ENCODE measurements at regions not wholly inside any gene's neighbourhood (a gene's known extent, or its start where the extent isn't known, plus 50 kb on each side); places are given as distances from the start of the nearest gene placed in this dataset.

- no peaks in the 10 kb centered on the region for H3K27me3 ChIP-seq (ENCODE audit: low read depth, low read length)
- no peak overlapping the region for H3K4me3 ChIP-seq (ENCODE audit: low read length)
- no peak overlapping the region for H3K9ac ChIP-seq (ENCODE audit: low read length)
- H2AFZ ChIP-seq (ENCODE audit: low read depth, low read length), result no peak overlapping the region
- H4K20me1 ChIP-seq (ENCODE audit: insufficient read depth, low read length), result no peaks in the 10 kb centered on the region
- no peak overlapping the region for H3K27ac ChIP-seq (ENCODE audit: low read length)
- H3K36me3 ChIP-seq (replicated peaks; ENCODE audit: low read depth, low read length), result no peaks in the 10 kb centered on the region
- no peaks in the 10 kb centered on the region for H3K4me1 ChIP-seq (ENCODE audit: low read length)
- H3K9me3 ChIP-seq (ENCODE audit: insufficient read depth, low read length), result no peaks in the 10 kb centered on the region
- H3K79me2 ChIP-seq (ENCODE audit: low read length), result no peaks in the 10 kb centered on the region
- TF ChIP-seq CTCF (IDR thresholded peaks at IDR 0.05; ENCODE audit: low read depth, low read length) (no peak), EZH2phosphoT487 (IDR thresholded peaks at IDR 0.05; ENCODE audit: low read depth) (no peak)
- H3K4me2 ChIP-seq (ENCODE audit: low read length), result no peak overlapping the region
Measured at GRCh38 chr11:127411283-127411682, 410.7 kb upstream of the KIRREL3 start.

- Histone ChIP-seq H3K27ac (ENCODE audit: low read length) (no peak overlapping the region), H3K36me3 (replicated peaks; ENCODE audit: low read depth, low read length) (no peaks in the 10 kb centered on the region), H3K4me1 (ENCODE audit: low read length) (no peaks in the 10 kb centered on the region), H2AFZ (ENCODE audit: low read depth, low read length) (no peak overlapping the region), H3K9me3 (ENCODE audit: insufficient read depth, low read length) (no peaks in the 10 kb centered on the region), H3K27me3 (ENCODE audit: low read depth, low read length) (no peaks in the 10 kb centered on the region), H3K4me3 (ENCODE audit: low read length) (no peak overlapping the region), H4K20me1 (ENCODE audit: insufficient read depth, low read length) (no peaks in the 10 kb centered on the region), H3K9ac (ENCODE audit: low read length) (no peak overlapping the region), H3K4me2 (ENCODE audit: low read length) (no peak overlapping the region), H3K79me2 (ENCODE audit: low read length) (no peaks in the 10 kb centered on the region)
- TF ChIP-seq CTCF (IDR thresholded peaks at IDR 0.05; ENCODE audit: low read depth, low read length), result no peak
- TF ChIP-seq EZH2phosphoT487 (IDR thresholded peaks at IDR 0.05; ENCODE audit: low read depth), result no peak
Measured at GRCh38 chr11:127395034-127395433, 394.5 kb upstream of the KIRREL3 start.

- H2AFZ ChIP-seq (ENCODE audit: low read depth, low read length), result no peak overlapping the region
- H3K9me3 ChIP-seq (ENCODE audit: insufficient read depth, low read length), result no peaks in the 10 kb centered on the region
- no peaks in the 10 kb centered on the region for H3K27me3 ChIP-seq (ENCODE audit: low read depth, low read length)
- H3K4me1 ChIP-seq (ENCODE audit: low read length), result no peaks in the 10 kb centered on the region
- no peak overlapping the region for H3K27ac ChIP-seq (ENCODE audit: low read length)
- no peaks in the 10 kb centered on the region for H4K20me1 ChIP-seq (ENCODE audit: insufficient read depth, low read length)
- no peak overlapping the region for H3K4me3 ChIP-seq (ENCODE audit: low read length)
- TF ChIP-seq EZH2phosphoT487 (IDR thresholded peaks at IDR 0.05; ENCODE audit: low read depth), result no peak
- TF ChIP-seq CTCF (IDR thresholded peaks at IDR 0.05; ENCODE audit: low read depth, low read length), result no peak
- H3K9ac ChIP-seq (ENCODE audit: low read length), result no peak overlapping the region
- no peaks in the 10 kb centered on the region for H3K36me3 ChIP-seq (replicated peaks; ENCODE audit: low read depth, low read length)
- no peak overlapping the region for H3K4me2 ChIP-seq (ENCODE audit: low read length)
- no peaks in the 10 kb centered on the region for H3K79me2 ChIP-seq (ENCODE audit: low read length)
Measured at GRCh38 chr11:127393460-127393997, 393.0 kb upstream of the KIRREL3 start.

- H4K20me1 ChIP-seq (ENCODE audit: insufficient read depth, low read length), result no peaks in the 10 kb centered on the region
- no peaks in the 10 kb centered on the region for H3K79me2 ChIP-seq (ENCODE audit: low read length)
- H3K4me3 ChIP-seq (ENCODE audit: low read length), result no peak overlapping the region
- H2AFZ ChIP-seq (ENCODE audit: low read depth, low read length), result no peak overlapping the region
- no peaks in the 10 kb centered on the region for H3K4me1 ChIP-seq (ENCODE audit: low read length)
- H3K27me3 ChIP-seq (ENCODE audit: low read depth, low read length), result no peaks in the 10 kb centered on the region
- H3K9me3 ChIP-seq (ENCODE audit: insufficient read depth, low read length), result no peaks in the 10 kb centered on the region
- H3K9ac ChIP-seq (ENCODE audit: low read length), result no peak overlapping the region
- no peak overlapping the region for H3K4me2 ChIP-seq (ENCODE audit: low read length)
- H3K27ac ChIP-seq (ENCODE audit: low read length), result no peak overlapping the region
- no peaks in the 10 kb centered on the region for H3K36me3 ChIP-seq (replicated peaks; ENCODE audit: low read depth, low read length)
- TF ChIP-seq CTCF (IDR thresholded peaks at IDR 0.05; ENCODE audit: low read depth, low read length), result no peak
- no peak for TF ChIP-seq EZH2phosphoT487 (IDR thresholded peaks at IDR 0.05; ENCODE audit: low read depth)
Measured at GRCh38 chr11:127392575-127392974, 392.0 kb upstream of the KIRREL3 start.

Data from OCI-LY3 (cell line).